ENCODE measurements at regions not wholly inside any gene's neighbourhood (a gene's known extent, or its start where the extent isn't known, plus 50 kb on each side); places are given as distances from the start of the nearest gene placed in this dataset.

- DNase-seq (ENCODE audit: low read depth, low spot score) = no peak
- TF ChIP-seq EZH2 (IDR thresholded peaks at IDR 0.05; ENCODE audit: low read length) (no peak), CTCF (optimal IDR thresholded peaks at IDR 0.05 in 1 of 3, IDR thresholded peaks at IDR 0.05 in 1 of 3, conservative IDR thresholded peaks at IDR 0.05 in 1 of 3; ENCODE audit: extremely low read depth in 1 of 3, insufficient read depth in 2 of 3, low read length in 3 of 3) (no peak)
- no peak overlapping the region for H3K4me2 ChIP-seq (ENCODE audit: control insufficient read depth, extremely low read depth, insufficient read depth, low read depth, low read length)
- no peaks in the 10 kb centered on the region for H3K27me3 ChIP-seq (ENCODE audit: control insufficient read depth, extremely low read depth, insufficient read depth, low read length)
- dilution Hi-C loops (cut with MboI; ENCODE audit: extremely low pct_ligation_motif_present, low sequenced_read_pairs) = no loop called here
- H3K27ac ChIP-seq (ENCODE audit: control insufficient read depth, insufficient read depth, low read length) = no peak overlapping the region
- H3K4me3 ChIP-seq (ENCODE audit: control insufficient read depth in 2 of 3, extremely low read depth in 1 of 3, insufficient read depth in 2 of 3, low read depth in 1 of 3, low read length in 3 of 3) = no peak overlapping the region
- H4K20me1 ChIP-seq (ENCODE audit: control insufficient read depth, extremely low read depth, insufficient read depth, low read length) = no peaks in the 10 kb centered on the region
- H3K9me3 ChIP-seq (ENCODE audit: control insufficient read depth, low read depth, low read length) = no peaks in the 10 kb centered on the region
- H2AFZ ChIP-seq (ENCODE audit: control insufficient read depth, low read length) = no peak overlapping the region
- H3K9me1 ChIP-seq (ENCODE audit: control insufficient read depth, extremely low read depth, insufficient read depth, low read length) = no peaks in the 10 kb centered on the region
- H3K9ac ChIP-seq (ENCODE audit: control insufficient read depth, extremely low read depth, insufficient read depth, low read length) = no peak overlapping the region
- no peaks in the 10 kb centered on the region for H3K79me2 ChIP-seq (ENCODE audit: control insufficient read depth, insufficient read depth, low read length)
- H3K36me3 ChIP-seq (ENCODE audit: control insufficient read depth in 2 of 2, extremely low read depth in 1 of 2, insufficient read depth in 2 of 2, low read length in 2 of 2) = no peaks in the 10 kb centered on the region
- no peak for FAIRE-seq
- peaks cover 16% of the 10 kb centered on the region for H3K4me1 ChIP-seq (ENCODE audit: control insufficient read depth, extremely low read depth, insufficient read depth, low read length)
Observed at GRCh38 chr2:216920143-216920876, 60.4 kb upstream of the TNP1 start.

- Histone ChIP-seq H3K27me3 (ENCODE audit: control insufficient read depth, extremely low read depth, insufficient read depth, low read length) (no peaks in the 10 kb centered on the region), H3K9ac (ENCODE audit: control insufficient read depth, extremely low read depth, insufficient read depth, low read length) (no peak overlapping the region), H3K9me1 (ENCODE audit: control insufficient read depth, extremely low read depth, insufficient read depth, low read length) (no peaks in the 10 kb centered on the region), H3K4me3 (ENCODE audit: control insufficient read depth in 2 of 3, extremely low read depth in 1 of 3, insufficient read depth in 2 of 3, low read depth in 1 of 3, low read length in 3 of 3) (no peak overlapping the region), H4K20me1 (ENCODE audit: control insufficient read depth, extremely low read depth, insufficient read depth, low read length) (no peaks in the 10 kb centered on the region), H3K79me2 (ENCODE audit: control insufficient read depth, insufficient read depth, low read length) (no peaks in the 10 kb centered on the region), H3K9me3 (ENCODE audit: control insufficient read depth, low read depth, low read length) (no peaks in the 10 kb centered on the region), H2AFZ (ENCODE audit: control insufficient read depth, low read length) (peak overlapping the region; percentile 52), H3K36me3 (ENCODE audit: control insufficient read depth in 2 of 2, extremely low read depth in 1 of 2, insufficient read depth in 2 of 2, low read length in 2 of 2) (no peaks in the 10 kb centered on the region), H3K4me1 (ENCODE audit: control insufficient read depth, extremely low read depth, insufficient read depth, low read length) (peaks cover 16% of the 10 kb centered on the region), H3K27ac (ENCODE audit: control insufficient read depth, insufficient read depth, low read length) (no peak overlapping the region), H3K4me2 (ENCODE audit: control insufficient read depth, extremely low read depth, insufficient read depth, low read depth, low read length) (peak overlapping the region; percentile 39)
- TF ChIP-seq CTCF (optimal IDR thresholded peaks at IDR 0.05 in 1 of 3, IDR thresholded peaks at IDR 0.05 in 1 of 3, conservative IDR thresholded peaks at IDR 0.05 in 1 of 3; ENCODE audit: extremely low read depth in 1 of 3, insufficient read depth in 2 of 3, low read length in 3 of 3) = no peak
- no peak for TF ChIP-seq EZH2 (IDR thresholded peaks at IDR 0.05; ENCODE audit: low read length)
- dilution Hi-C loops (cut with MboI; ENCODE audit: extremely low pct_ligation_motif_present, low sequenced_read_pairs) = no loop called here
- DNase-seq (ENCODE audit: low read depth, low spot score) (peak; percentile 86), FAIRE-seq (peak; percentile 99)
Observed at GRCh38 chr2:216918088-216918680, 58.3 kb upstream of the TNP1 start.

Measured in keratinocyte (primary cell).